MM.1S (cell line): ENCODE measurements at regions not wholly inside any gene's neighbourhood (a gene's known extent, or its start where the extent isn't known, plus 50 kb on each side); places are given as distances from the start of the nearest gene placed in this dataset.

ENCODE experiments used
- DNase-seq: peaks from one replicate; pipeline ENCODE4 v3.0.0-alpha.2; 2015
- H2AFZ ChIP-seq: fragments of 300-600 bp; sonication (generic); 2 replicates; pipeline ENCODE4 v1.6.0; 2016; ENCODE audit warnings: antibody characterized with exemption, low read length
- H3F3A ChIP-seq: fragments of 300-600 bp; sonication (generic); 2 replicates; pipeline ENCODE4 v1.6.1; 2016; ENCODE audit warnings: mild to moderate bottlenecking, antibody characterized with exemption, low read length, moderate library complexity, mixed read lengths; ENCODE audit not compliant: insufficient read depth
- H3K27ac ChIP-seq: fragments of 300-600 bp; sonication (generic); 2 replicates; pipeline ENCODE4 v1.5.1; 2016; ENCODE audit warnings: mild to moderate bottlenecking, low read length
- H3K27me3 ChIP-seq: fragments of 300-600 bp; sonication (generic); replicated peaks from 2 replicates; pipeline ENCODE4 v1.6.0; 2016; ENCODE audit warnings: low read length; ENCODE audit not compliant: insufficient read depth
- H3K36me3 ChIP-seq: fragments of 300-600 bp; sonication (generic); replicated peaks from 2 replicates; pipeline ENCODE4 v1.6.1; 2016; ENCODE audit warnings: mild to moderate bottlenecking, low read length, mixed read lengths; ENCODE audit not compliant: insufficient read depth
- H3K4me1 ChIP-seq: fragments of 300-600 bp; sonication (generic); 2 replicates; pipeline ENCODE4 v1.6.1; 2016; ENCODE audit warnings: low read length, mixed read lengths
- H3K4me2 ChIP-seq: fragments of 300-600 bp; sonication (generic); 2 replicates; pipeline ENCODE4 v1.6.0; 2016; ENCODE audit warnings: low read depth, low read length
- H3K4me3 ChIP-seq: fragments of 300-600 bp; sonication (generic); 2 replicates; pipeline ENCODE4 v1.5.1; 2016; ENCODE audit warnings: low read length, mixed read lengths
- H3K79me2 ChIP-seq: fragments of 300-600 bp; sonication (generic); 2 replicates; pipeline ENCODE4 v1.6.1; 2016; ENCODE audit warnings: mixed run types, low read length, mixed read lengths
- H3K9ac ChIP-seq: fragments of 300-600 bp; sonication (generic); 2 replicates; pipeline ENCODE4 v1.6.1; 2016; ENCODE audit warnings: low read length, mixed read lengths
- H3K9me2 ChIP-seq: fragments of 300-600 bp; sonication (generic); replicated peaks from 2 replicates; pipeline ENCODE4 v1.6.1; 2016; ENCODE audit warnings: mild to moderate bottlenecking, low read length, mixed read lengths; ENCODE audit not compliant: insufficient read depth
- H3K9me3 ChIP-seq: fragments of 300-600 bp; sonication (generic); replicated peaks from 2 replicates; pipeline ENCODE4 v1.6.1; 2016; ENCODE audit warnings: mild to moderate bottlenecking, low read length, mixed read lengths; ENCODE audit not compliant: insufficient read depth
- H4K20me1 ChIP-seq: fragments of 300-600 bp; sonication (generic); 2 replicates; pipeline ENCODE4 v1.6.1; 2016; ENCODE audit warnings: mild to moderate bottlenecking, low read length, moderate library complexity, mixed read lengths; ENCODE audit not compliant: insufficient read depth
- EZH2 ChIP-seq: fragments of 300-600 bp; sonication (generic); optimal IDR thresholded peaks from 2 replicates; pipeline ENCODE3; 2017; ENCODE audit warnings: low read depth, mild to moderate bottlenecking, antibody characterized with exemption, low read length, mixed read lengths
- EZH2phosphoT487 ChIP-seq: fragments of 300-600 bp; sonication (generic); IDR thresholded peaks from 2 replicates; pipeline ENCODE4 v1.6.1; 2018; ENCODE audit warnings: antibody characterized with exemption, low read length
- TF ChIP-seq, protein P1 (sequence below): fragments of 300-600 bp; sonication (generic); IDR thresholded peaks from 2 replicates; pipeline ENCODE4 v1.5.1; 2016; ENCODE audit warnings: antibody characterized with exemption, low read length, mixed read lengths

DNA sequence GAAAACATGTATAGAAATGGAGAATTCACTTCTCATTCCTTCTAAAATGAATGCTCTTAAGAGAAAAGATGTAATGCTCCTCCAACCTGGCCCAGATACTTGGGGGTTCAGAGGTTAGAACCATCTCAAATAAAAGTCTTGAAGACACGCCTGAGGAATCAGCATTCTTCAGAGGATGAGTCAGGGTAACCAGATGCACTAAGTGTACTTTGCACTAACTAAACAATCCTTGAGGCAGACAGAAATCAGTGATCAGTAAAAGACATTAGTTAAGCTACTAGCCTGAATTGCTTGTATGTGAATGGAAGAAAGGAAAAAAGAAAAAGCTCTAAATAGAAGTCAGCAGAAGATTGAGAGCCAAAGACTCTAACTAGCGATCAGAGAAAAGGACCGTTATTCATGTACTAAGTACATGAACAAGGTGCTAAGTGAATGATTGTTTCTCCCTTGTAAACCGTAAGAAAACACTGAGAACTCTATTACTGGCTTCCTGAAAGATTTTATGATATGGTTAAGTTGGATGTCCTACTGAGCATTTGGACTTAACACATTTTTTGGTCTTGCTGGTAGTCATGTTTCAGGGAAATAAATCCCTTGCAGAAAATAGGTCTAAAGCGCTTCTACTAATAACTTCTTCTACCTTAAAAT, 738.3 kb downstream of the STPG2 start:
- Histone ChIP-seq H3K79me2 (no peaks in the 10 kb centered on the region), H4K20me1 (no peaks in the 10 kb centered on the region), H3K27ac (no peak overlapping the region), H3K9me2 (no peaks in the 10 kb centered on the region), H3K4me2 (no peak overlapping the region), H2AFZ (no peak overlapping the region), H3K36me3 (no peaks in the 10 kb centered on the region), H3K27me3 (no peaks in the 10 kb centered on the region), H3K4me3 (no peak overlapping the region), H3K9ac (no peak overlapping the region), H3K9me3 (no peaks in the 10 kb centered on the region), H3F3A (no peaks in the 10 kb centered on the region), H3K4me1 (no peaks in the 10 kb centered on the region)
- DNase-seq: no peak
- no peak for TF ChIP-seq EZH2
- TF ChIP-seq, protein P1, sequence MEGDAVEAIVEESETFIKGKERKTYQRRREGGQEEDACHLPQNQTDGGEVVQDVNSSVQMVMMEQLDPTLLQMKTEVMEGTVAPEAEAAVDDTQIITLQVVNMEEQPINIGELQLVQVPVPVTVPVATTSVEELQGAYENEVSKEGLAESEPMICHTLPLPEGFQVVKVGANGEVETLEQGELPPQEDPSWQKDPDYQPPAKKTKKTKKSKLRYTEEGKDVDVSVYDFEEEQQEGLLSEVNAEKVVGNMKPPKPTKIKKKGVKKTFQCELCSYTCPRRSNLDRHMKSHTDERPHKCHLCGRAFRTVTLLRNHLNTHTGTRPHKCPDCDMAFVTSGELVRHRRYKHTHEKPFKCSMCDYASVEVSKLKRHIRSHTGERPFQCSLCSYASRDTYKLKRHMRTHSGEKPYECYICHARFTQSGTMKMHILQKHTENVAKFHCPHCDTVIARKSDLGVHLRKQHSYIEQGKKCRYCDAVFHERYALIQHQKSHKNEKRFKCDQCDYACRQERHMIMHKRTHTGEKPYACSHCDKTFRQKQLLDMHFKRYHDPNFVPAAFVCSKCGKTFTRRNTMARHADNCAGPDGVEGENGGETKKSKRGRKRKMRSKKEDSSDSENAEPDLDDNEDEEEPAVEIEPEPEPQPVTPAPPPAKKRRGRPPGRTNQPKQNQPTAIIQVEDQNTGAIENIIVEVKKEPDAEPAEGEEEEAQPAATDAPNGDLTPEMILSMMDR: no peak
- no peak for TF ChIP-seq EZH2phosphoT487

DNA sequence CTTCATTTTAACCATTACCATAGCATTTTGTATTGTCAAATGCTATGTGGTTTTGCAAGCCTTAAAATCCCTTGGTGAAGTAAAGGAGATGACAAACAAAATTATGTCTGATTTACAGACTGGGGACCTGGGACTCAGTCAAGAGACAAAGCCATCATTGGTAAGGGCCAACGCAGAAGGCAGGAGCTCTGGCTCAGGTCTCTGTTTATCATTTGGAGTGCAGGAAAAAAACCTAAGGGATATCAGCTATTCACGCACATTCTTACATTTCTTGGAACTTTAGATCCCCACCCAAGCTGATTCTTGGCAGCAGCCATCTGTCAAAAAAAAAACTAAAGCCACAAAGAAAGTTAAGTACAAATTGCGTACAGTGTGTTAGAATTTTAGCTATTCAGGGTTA, 731.9 kb downstream of the STPG2 start:
- DNase-seq: no peak
- Histone ChIP-seq H3K27ac (no peak overlapping the region), H3K36me3 (no peaks in the 10 kb centered on the region), H3K9me3 (no peaks in the 10 kb centered on the region), H3K79me2 (no peaks in the 10 kb centered on the region), H3K9me2 (no peaks in the 10 kb centered on the region), H3K27me3 (no peaks in the 10 kb centered on the region), H2AFZ (no peak overlapping the region), H3K4me2 (no peak overlapping the region), H3K4me1 (no peaks in the 10 kb centered on the region), H3K4me3 (no peak overlapping the region), H3K9ac (no peak overlapping the region), H3F3A (no peaks in the 10 kb centered on the region), H4K20me1 (no peaks in the 10 kb centered on the region)
- TF ChIP-seq EZH2phosphoT487 (no peak), EZH2 (no peak)
- TF ChIP-seq, protein P1: no peak

DNA sequence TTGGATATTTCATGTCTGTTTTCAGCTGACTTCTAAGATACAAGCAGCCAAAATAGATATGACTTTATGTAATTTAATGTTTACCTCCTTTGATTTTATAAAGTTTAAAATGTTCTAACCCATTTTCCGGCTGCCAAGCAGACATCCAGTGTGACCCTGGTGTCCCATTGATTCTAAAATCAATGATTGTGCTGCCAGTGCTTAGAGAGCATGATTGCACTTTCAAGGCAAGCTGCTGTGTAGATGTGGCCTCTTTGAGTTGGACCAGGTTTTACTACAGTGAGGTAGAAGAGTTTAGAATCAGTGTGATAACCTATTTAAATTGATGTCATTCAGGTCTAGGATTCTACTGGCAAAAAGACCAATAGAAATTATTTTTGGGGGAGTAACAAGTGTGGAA, 730.9 kb downstream of the STPG2 start:
- H3K9me2 ChIP-seq: no peaks in the 10 kb centered on the region
- no peaks in the 10 kb centered on the region for H3K27me3 ChIP-seq
- DNase-seq: no peak
- TF ChIP-seq EZH2phosphoT487 (no peak), EZH2 (no peak)
- TF ChIP-seq, protein P1: no peak
- no peak overlapping the region for H3K27ac ChIP-seq
- no peaks in the 10 kb centered on the region for H3K4me1 ChIP-seq
- no peaks in the 10 kb centered on the region for H3K36me3 ChIP-seq
- no peak overlapping the region for H3K4me3 ChIP-seq
- H3F3A ChIP-seq: no peaks in the 10 kb centered on the region
- no peak overlapping the region for H2AFZ ChIP-seq
- H4K20me1 ChIP-seq: no peaks in the 10 kb centered on the region
- H3K9ac ChIP-seq: no peak overlapping the region
- no peaks in the 10 kb centered on the region for H3K79me2 ChIP-seq
- no peak overlapping the region for H3K4me2 ChIP-seq
- H3K9me3 ChIP-seq: no peaks in the 10 kb centered on the region
